ENCODE measurements at regions not wholly inside any gene's neighbourhood (a gene's known extent, or its start where the extent isn't known, plus 50 kb on each side); places are given as distances from the start of the nearest gene placed in this dataset.

DNA sequence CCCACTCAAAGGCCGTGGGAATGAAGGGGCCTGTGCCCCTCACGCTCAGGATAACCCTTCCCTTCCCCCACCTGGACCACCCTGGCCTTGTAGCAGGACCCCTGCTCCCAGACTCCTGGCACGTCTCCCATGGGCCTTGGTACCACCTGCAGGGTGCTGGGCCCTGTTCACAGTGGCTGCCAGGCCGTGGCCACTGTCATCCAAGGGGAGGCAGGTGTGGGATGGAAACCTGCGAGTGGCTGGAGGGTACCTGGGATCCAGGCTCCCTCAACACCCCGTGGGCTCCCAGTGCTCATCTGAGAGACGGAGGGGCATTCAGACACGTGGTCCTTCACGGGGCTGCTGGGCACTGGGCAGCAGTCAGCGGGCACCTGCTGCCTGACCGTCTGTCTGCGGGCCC lies 75.6 kb upstream of the CIBAR2 start:
- no peak for DNase-seq (ENCODE audit: low read depth in 2 of 2)

DNA sequence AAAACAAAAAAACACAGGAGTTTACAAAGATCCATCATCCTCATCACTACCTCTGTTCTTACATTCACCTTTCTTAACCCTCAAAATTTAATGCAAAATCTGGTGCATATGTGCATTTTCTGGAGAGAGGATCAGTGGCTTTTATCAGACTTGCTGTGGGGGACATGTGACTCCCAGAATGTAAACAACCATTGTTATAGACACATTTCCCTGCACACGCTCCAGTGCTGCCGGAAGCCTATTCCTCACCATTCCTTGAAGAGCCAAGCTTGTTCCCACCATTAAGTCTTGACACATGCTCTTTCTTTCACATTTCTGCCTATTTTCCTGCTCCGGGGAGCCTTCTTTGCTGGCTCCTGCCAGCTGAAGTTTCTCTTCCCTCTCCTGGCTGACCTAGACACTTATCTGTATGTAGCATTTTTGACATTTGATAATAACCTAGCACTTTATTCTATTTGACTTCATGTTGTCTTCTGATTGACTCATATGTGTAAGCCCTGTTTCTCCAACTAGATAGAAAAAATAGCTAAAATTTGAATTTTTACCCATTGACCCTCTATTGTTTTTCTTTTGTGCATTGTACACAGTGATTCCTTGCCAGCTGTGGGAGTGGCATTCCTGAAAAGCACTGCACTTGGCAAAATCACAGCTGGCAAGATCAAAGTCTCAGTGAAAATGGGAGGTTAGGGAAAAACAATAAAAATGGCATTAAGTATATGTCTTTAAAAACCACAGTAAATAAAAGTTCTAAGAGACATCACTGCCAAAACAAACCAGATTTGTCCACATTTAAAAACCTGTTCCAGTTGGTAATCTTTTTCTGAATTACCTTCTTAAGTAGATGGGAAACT lies 76.8 kb upstream of the CIBAR2 start:
- DNase-seq (ENCODE audit: low read depth in 2 of 2) = no peak

DNA sequence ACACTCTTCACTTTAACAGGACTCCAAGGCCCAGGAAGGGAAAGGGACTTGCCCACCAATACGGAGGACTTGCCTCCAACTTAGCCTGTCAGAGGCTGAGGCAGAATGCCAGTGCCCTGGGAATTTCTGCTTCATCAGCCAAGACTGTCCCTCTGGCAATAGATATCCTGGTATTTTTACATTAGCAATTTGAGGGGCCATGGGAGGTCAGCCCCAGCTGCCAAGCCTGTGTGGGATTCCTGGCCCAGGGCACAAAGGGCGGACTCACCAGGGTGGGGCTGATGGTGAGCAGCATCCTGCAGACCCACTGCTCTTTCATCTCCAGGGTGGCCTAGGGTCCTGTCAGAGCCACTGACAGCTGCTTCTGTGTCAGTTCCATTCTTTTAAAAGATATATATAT lies 78.3 kb upstream of the CIBAR2 start:
- no peak for DNase-seq (ENCODE audit: low read depth in 2 of 2)

DNA sequence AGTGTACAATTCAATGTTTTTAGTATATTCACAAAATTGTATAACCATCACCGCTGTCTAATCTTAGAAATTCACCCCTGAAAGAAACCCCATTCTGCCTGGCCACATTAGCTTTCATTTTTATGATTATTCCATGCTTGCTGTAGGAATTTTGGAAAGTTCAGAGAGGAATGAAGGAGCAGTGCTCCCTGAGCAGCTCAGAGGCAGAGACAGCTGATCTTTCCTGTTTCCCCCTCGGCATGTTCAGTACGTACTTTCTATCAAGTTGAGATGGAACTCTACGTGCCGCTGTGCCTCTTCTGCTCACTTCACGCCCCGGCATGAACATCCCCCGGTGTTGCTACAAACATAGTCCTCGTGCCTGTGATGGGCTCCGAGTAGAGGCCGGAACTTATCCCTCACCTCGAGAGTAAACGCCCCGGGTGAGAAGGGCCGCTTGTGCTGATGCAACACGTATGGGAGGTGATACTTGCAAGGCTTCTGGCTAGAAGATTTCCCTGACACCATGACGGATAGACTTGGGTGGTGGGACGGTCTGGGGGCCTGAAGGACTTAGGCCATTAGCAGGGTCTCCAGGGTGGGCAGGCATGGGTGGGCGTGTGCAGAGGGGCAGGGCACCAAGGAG lies 79.2 kb upstream of the CIBAR2 start:
- no peak for DNase-seq (ENCODE audit: low read depth in 2 of 2)

DNA sequence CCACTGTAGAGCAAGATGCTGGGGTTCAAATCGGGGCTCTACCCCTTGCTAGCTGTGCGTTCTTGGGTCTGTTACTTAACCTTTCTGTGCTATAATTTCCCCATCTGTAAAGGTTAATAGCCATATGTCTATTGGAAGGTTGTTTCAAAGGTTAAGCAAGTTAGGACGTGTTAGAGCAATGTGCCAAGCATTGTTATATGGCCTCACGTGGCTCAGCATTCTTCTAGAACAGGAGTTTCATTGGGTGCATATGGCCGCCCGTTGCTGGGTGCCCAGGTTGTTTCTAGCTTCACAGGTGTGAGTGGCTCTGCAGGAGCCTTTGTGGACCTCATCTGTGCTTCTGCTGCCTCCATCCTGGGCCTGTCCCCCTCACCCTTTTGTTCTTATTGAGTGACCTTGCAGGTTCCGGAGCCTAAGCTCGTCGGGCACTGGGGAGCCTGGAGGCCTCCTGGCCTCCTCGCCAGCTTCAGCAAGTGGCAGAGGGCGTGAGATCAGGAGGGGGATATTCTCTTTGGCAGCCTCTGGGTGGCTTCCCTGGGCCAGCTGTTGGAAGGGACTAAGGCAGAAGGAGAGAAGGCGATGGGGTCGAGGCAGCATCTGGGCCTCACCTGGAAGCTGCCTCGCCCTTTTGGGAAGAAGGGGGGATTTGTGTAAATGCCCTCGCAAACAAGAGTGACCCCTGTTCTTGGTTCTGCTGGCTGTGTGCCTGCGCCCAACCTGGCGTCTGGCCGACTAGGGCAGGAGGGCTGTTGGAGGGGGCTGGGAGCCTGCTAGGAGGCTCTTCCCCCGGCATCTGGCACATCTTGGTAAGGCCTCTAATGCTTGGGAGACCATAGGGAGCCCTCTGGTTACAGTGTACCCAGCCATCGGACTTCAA lies 80.2 kb upstream of the CIBAR2 start:
- DNase-seq (ENCODE audit: low read depth in 2 of 2) = no peak

DNA sequence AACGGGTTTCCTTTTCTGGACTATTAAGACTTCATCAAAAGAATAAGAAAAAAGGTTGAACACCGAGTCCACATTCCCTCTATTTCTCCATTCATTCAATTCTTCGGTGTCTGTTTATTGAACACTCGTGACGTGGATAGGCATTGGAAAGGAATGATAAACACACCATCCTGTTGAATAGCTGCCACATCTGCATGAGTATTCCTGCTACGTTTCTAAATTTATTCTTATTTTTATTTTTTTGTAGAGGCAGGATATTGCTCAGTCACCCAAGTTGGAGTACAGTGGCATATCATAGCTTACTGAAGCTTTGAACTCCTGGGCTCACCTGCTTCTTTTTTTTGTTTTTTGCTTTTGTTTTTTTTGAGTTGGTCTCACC lies 80.8 kb upstream of the CIBAR2 start:
- DNase-seq (ENCODE audit: low read depth in 2 of 2) = no peak

DNA sequence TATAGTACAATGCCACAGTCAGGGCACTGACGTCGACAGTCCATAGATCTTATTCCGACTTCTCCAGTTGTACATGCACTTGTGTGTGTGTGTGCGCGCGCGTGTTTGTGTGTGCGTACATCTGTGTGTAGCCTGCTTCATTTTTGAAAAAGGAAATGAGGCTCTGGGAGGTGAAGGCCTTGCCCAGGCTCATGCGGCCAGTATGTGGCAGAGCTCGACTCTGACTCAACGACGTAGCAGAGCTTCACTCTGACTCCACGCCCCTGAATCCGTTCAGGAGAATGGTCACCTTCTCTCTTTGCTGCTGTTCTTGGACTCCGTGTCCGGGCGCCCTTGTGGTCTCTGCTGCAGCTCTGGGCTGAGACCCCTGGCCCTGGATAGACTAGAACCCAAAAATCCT lies 81.6 kb upstream of the CIBAR2 start:
- no peak for DNase-seq (ENCODE audit: low read depth in 2 of 2)

DNA sequence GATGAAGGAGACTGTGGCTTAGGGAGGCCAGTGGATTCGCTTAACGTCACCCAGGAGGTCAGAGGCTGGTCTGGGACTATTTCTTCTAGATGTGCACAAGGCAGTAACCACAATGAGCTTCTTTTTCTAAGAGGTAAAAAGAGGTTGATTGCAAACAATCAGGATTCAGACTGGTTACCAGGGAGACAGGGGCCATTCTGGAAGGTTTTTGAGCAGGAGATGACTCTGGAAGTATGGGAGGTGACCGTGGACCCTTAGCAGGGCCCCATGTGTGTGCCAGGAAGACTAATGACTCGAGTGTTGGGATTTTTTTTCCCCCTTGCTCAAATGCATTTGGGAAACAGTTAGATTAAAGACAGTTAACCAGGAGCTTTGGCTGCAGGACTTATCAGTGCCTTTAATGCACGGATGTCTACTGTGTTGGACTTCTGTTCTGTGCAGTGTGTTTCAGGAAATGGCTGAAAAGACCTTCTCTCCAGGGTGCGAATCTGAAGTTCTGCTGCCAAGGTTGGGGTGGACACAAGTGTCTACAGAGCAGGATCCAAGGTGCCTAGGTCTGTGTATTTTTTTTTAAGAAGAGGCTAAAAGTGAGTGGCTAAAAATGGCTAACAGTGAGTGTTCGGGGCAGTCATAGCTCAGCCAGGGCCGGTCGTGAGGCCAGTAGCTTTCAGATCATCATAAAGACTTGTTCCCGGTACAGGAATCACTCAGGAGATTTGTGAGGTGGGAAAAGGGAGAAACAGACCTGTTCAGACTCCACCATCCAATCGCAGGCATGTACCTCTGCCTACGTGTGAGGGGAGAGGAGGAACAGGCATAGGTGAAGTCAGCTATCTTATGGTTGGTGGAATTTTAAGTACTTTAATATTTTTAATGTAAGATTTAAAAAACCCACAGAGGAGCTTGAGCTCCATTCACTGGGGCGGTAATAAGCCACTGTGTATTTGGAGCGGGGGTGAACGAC lies 82.3 kb upstream of the CIBAR2 start:
- no peak for DNase-seq (ENCODE audit: low read depth in 2 of 2)

DNA sequence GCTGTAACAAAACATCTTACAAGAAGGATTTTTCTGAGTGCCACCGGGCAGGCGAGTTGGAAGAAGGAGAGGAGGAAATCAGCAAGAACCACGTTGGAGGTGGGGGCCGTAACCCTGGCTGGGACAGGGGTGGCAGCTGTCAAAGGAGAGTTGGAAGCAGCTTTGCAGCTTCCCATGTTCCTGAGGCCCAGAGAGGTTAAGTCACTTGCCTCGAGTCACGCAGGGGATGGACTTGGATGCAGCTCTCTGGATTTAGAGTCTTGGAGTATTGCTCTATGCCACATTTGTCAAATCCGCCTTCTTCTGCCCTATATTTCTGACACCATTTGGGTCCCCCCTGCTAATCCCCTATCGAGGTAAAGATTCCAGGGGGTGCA lies 83.0 kb upstream of the CIBAR2 start:
- no peak for DNase-seq (ENCODE audit: low read depth in 2 of 2)

DNA sequence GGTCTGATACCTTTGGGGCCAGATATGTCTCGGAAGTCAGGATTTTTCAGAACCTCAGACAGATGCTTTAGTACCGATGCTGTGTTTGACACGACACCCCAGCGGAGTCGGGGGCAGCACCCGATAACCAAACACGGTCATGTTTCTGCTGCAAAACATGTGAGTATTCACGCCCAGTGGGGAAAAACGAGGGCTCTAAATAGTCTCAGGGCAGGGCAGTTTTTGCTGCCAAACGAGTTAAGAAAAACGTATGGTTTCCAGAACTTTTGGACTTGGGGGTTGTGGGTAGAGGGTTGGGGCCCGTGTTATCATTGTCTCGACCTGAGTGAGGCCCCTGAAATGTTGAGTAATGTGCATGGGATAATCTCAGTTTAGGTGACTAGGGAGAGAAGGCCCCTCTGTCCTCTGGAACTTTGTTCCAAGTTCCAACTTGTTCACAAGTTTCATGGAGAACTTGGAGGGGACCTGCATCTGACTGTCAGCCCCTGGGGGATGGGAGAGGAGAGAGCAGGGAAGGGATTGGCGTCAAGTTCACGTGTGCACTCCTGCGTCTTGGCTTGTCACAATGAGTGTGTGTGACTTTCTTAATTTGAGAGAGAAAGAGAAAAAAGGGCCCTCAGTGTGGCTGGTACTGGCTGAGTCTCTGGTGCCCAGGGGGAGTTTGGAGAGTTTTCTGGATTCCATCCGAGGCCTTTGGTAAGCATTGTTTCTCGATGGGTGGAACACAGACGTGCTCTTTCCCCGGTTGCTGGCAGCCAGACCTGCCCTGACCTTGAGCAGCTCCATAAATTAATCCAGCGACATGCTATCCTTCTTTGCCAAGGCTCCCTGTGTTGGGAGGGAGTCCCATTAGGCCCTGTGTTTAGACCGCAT lies 83.9 kb upstream of the CIBAR2 start:
- DNase-seq (ENCODE audit: low read depth in 2 of 2) = no peak

DNA sequence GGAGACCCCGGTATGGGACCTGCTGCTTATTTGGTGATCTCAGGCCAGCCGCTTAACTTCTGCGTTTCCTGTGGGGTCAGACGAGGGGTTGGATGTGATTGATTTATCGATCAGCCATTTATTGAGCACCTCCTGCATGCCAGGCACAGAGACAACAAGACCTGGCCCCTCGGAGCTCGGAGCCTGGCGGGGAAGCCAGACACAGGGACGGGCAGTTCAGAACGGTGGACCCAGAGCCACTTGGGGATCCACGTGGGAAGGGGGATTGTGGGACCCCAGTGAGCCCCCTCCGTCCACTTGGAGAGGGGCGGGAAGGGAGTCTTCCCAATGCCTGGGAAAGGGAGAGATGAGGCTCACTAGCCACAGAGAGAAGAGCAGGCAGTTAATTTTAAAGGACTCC lies 84.7 kb upstream of the CIBAR2 start:
- DNase-seq (ENCODE audit: low read depth in 2 of 2) = no peak

DNA sequence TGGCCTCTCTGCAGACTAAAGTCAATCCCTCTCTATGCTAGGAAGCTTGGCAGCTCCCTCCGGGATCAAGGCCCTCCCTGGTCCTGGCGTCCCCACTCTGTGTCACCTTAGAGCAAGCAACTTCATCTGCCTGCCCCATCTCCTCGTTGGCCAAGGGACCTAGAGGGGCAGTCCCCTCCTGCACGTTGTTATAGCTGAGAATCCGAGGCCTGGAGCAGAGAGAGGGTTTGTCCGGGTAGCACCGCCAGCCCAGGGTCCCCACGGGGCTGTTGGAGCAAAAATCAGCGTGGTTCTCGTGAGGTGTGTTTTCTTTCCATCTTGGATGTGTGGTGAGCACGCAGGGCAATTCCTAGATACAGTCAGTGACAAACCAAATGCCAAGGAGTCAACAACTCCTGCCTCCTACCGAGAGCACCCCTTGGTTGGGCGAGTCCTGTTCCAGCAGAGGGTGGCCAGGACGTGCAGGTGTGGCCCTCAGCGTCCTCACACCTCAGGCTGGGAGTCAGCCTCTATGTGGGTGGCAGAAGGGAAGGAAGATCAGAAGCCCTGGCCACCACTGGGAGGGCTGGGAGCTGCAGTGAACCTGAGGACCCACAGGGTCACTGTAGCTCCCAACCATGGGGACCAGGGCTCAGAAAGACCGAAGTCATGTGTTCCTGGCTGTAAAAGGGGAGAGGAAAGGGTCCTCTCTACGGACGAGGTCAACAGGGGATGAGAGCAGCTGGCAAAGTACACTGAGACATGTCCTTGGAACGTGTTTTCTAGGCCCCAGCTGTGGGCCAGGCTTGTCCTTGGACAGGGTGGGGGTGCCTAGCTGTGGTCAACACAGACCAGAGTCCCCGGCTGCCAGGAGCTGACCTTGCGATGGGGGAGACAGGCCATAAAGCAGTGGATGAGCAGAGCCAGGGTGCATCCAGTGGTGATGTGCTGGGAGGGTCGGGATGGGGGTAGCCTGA lies 85.6 kb upstream of the CIBAR2 start:
- DNase-seq (ENCODE audit: low read depth in 2 of 2) = no peak

DNA sequence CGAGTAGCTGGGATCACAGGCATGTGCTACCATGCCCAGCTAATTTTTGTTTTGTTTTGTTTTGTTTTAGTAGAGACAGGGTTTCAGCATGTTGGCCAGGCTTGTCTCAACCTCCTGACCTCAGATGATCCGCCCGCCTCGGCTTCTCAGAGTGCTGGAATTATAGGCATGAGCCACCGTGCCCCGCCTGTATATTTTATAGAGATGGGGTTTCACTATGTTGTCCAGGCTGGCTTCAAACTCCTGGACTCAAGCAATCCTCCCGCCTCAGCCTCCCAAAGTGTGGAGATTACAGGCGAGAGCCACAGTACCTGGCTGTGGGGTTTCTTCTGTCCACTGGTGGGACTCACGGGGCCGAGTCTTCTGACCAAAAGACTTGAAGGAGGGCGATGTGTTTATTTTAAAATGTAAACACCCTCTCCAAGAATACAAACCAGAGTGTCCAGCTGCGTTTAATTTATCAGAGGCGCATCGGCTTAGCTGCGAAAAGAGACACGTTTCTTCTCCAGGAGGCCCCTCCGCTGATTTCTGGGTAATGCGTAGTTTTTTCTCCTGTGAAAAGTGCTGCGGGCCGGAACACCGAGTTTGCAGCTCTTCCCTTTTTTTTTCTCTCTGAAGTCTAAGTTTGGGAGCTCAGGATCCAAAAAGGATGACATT lies 86.9 kb upstream of the CIBAR2 start:
- no peak for DNase-seq (ENCODE audit: low read depth in 2 of 2)

DNA sequence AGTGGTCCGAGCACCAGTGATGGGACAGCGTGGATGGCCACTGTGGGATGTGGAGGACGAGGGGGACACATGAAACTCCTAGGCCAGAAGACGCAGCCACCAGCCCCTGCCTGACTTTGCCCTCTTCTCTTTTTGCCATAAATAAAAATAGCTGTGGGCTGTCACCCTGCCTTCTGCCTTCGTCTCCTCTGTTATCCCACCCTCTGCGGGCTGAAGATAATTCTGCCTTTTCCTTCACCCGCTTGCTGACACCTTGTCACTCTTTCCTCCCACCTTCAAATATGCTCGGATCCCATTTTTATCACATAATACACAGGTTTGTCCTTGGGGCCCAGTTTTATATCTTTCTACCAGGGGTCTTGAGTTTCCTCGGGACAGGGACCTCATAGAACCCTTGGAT lies 87.6 kb upstream of the CIBAR2 start:
- DNase-seq (ENCODE audit: low read depth in 2 of 2) = no peak

DNA sequence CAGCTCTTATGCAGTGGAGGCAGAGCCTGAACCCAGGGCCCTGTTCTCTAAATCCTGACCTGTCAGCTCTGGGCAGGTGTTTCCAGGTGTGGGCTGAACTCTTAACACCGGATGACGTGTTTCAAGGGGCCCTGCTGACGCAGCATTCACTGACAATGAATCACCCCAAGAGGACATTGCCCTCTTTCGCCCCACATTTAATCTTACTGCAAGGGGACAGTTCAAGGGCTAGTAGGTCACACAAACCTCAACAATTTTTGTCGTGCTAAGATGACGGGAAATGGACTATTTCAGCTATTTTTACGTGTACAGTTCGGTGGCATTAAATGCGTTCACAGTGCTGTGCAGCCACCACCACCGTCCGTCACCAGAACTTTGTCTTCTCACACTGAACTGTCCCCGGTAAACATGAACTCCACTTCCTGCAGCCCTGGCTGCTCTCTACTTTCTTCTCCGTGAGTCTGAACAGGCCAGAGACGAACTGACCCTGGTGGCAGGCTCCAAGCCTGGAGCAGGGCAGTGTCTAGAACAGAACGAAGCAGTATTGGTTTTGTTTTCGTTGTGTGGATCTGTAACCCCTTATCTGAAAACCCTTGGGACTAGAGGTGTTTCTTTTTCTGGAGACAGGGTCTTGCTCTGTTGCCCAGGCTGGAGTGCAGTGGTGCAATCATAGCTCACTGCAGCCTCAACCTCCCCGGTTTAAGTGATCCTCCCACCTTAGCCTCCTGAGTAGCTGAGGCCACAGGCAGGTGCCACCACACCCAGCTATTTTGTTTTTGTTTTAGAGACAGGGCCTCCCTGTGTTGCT lies 88.4 kb upstream of the CIBAR2 start:
- DNase-seq (ENCODE audit: low read depth in 2 of 2) = no peak

DNA sequence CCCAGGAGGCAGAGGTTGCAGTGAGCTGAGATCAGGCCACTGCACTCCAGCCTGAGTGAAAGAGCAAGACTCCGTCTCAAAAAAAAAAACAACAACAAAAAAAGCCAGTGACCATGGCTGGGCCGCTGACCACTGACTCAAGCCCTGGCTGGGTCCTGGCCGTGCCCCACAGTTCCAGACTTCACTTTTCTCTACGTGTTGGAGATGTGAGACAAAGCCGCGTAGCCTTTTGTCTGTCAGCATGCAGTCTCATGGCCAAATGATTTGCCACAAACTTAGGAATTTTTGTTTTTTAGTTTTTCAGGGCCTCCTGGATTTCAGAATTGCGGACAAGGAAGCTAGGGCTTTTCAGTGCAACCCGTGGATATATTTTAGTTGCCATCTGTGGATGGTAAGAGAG lies 89.3 kb upstream of the CIBAR2 start:
- no peak for DNase-seq (ENCODE audit: low read depth in 2 of 2)

DNA sequence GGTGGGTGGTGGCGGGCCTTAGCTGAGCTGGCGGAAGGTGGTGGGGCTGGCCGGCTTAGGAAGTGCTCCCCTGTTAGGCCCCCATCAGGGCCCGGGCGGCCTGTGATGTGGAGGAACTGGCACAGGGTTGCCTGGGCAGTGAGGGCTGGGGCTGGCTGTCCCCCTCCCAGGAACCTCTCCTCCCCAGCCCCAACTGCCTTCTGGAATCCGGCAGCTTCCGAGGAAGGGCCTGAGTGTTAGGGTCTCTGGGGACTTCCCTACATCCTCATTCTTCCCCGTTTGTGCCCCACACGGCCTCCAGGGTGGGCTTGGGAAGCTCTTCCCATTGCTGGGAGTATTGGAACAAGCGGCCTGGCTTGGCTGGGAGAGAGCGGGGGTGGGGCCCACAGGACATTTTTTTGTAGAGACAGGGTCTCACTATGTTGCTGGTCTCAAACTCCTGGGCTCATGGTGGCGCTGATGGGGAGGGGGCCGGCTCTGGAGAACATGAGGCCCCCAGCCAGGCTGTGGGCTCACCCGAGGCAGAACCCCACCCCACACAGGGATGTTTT lies 89.9 kb upstream of the CIBAR2 start:
- no peak for DNase-seq (ENCODE audit: low read depth in 2 of 2)

Data from stimulated activated CD4-positive, alpha-beta T cell treated with anti-CD3 and anti-CD28 coated beads, Interleukin-1b, Interleukin-23, amount 100 ng/mL, for 1 hour (primary cell).